HG03460 (cell line): ENCODE measurements at regions not wholly inside any gene's neighbourhood (a gene's known extent, or its start where the extent isn't known, plus 50 kb on each side); places are given as distances from the start of the nearest gene placed in this dataset.
"Not testable (repeated sequence)": the region's sequence is repeated elsewhere in the genome, so short reads cannot be mapped to it uniquely, and the experiment has no call there.

Experiments used
- ATAC-seq: cut with Tn5 transposase; IDR thresholded peaks from one replicate; pipeline ENCODE4 v1.9.1; 2021; ENCODE audit not compliant: unreplicated experiment

DNA sequence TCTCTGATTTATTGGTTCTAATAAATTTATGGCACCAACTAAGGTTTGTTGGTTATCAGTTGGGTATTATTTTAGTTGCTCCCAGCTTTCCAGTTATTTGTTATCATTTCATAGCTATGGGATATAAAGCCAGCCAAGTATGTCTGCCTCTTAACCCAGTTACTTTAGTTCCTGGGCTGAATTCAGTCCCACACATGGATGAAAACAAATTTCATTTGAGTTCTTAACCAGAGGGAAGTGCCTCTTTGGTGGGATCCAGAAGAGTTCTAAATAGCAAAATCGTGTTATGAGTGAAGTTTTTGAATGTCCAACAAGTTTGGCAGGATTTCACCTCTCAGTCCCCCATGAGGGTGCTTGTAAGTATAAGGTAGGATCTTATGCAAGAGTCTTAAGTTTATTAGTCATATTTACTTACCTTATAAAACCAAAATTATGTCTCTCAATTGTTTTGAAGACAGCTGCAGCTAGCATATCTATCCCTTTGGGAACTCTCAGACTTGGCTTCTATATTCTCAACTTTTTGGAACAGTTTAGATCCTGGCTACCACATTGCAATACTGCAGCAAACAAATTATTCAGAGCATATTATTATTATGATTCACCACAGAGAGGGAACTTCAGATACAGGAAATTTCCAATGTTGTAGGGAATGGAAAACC lies 683.6 kb downstream of the BCKDHB start:
- no peak for ATAC-seq

DNA sequence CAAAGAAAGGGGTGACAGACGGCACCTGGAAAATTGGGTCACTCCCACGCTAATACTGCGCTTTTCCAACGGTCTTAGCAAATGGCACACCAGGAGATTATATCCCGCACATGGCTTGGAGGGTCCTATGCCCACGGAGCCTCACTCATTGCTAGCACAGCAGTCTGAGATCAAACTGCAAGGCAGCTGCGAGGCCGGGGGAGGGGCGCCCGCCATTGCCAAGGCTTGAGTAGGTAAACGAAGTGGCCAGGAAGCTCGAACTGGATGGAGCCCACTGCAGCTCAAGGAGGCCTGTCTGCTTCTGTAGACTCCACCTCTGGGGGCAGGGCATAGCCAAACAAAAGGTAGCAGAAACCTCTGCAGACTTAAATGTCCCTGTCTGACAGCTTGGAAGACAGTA lies 676.8 kb downstream of the BCKDHB start:
- not testable (repeated sequence) for ATAC-seq

DNA sequence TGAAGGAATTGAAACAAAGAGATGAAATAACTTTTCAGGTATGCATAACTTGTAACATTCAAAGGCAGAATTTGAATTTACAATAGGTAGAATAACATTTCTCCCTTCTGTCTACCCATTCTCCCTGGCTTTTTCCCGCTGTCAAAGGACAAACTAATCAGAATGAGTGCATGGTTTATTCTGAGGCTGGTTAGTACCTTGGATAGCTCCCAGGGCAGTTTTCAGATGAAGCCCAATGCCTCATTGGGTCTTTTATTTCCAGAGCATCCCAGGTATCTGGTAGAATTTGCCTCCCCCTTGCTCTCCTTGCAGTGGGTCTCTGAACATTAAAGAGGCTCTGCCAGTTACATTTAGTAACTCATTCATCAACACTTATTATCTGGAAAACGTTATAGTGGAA lies 665.5 kb downstream of the BCKDHB start:
- ATAC-seq, result no peak

DNA sequence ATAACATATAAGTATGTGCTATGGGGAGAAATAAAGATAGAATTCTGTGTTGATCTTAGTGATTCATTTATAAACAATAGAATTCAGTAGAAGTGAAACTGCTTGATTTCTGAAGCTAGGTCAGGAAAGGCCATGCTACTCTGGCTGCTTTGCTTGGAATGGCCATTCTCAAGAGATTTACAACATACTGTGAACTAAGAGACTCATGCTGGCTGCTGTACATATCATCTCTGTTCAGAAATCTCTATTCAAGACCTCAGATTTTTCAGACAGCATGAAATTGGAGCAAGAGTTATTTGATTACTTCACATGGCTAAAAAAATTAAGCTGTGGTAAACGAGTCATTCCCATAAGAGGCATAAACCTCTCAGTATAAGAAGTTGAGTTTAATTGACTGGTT lies 662.6 kb downstream of the BCKDHB start:
- ATAC-seq, result no peak

DNA sequence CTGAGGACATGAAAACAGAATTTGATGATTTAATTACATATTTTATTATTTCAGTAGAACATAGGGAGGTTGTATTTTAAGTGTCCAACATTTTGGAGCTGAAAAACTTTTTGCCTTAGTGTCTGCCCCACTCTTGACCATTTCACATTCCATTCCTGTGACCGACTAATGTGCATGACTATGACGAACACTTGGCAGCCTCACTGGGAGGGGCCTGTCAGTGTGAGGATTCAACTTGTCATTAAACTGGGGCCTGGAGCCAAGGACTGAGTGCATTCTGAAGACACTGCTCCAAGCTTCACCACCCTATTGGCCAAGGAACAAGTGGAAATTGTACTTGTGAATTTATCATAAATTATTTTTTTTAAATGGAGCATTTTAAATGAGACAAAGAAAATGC lies 661.3 kb downstream of the BCKDHB start:
- no peak for ATAC-seq

DNA sequence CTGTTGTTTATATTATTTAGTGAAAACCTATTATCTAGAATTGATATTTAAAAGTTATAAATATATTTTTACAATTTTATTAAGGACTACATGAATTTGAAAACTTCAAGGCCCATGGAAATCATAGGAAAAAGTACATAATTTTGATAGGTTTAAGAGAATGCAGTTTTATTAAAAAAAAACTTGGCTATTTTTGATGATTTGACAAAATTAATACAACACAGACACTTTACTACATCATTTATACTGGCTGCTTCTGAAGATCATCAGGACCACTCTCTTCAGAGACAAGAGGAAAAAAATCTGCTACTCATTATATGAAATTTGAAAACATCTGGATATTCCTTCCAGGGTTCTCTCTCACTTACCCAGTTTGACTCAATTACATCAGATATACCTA lies 637.7 kb downstream of the BCKDHB start:
- ATAC-seq, result no peak

DNA sequence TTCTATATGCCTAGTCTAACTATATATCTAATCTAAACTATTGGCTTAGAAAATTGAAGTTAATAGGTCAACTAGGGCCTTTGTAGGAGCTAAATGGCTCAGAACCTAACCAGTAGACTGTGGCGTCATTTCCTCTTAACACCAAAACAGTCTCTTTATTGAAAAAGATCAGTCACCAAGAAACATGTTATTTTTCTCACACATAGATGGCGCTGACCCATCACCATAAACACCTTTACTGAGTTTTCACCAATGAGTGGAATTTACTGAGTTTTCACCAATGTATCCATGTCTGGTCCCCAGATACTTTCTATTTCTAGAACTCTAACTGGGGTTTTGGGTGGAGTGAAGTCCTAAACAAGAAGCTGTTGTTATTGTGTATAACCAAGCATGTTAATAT lies 636.0 kb downstream of the BCKDHB start:
- no peak for ATAC-seq

DNA sequence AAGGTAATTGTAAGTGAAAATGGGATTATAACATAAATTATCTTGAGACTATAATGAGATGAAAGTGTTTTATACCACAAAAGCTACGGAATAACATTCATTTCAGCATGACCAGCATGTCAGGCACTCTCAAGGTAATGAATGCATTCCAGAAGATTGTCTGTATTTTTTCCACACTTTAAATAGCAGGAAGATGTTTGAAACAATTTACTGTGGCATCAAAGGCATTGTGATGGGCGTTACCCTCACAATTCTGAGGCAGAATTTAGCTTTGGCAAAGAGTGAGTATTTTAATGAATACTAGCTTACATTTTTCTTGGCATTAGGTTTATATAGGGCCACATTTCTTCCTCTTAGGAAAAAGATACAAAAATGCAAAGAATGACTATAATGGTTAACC lies 627.2 kb downstream of the BCKDHB start:
- ATAC-seq, result no peak

DNA sequence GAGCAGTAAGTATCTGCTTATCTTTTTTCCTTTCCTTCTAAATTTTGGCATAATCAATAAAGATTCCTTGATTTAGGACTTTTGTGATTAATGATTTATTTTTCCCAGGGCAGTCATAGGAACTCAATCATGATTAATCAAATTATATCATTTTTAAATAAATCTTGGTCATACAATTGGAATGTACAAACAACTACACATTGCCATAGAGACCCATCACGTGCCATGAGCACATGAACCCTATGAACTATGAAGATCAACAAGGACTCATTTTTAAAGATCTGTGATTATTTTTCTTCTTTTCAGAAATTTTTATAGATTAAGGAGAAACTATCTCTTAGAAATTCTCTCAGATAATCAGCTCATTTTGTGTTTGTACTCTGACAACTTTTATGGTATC lies 622.4 kb downstream of the BCKDHB start:
- ATAC-seq, result no peak

DNA sequence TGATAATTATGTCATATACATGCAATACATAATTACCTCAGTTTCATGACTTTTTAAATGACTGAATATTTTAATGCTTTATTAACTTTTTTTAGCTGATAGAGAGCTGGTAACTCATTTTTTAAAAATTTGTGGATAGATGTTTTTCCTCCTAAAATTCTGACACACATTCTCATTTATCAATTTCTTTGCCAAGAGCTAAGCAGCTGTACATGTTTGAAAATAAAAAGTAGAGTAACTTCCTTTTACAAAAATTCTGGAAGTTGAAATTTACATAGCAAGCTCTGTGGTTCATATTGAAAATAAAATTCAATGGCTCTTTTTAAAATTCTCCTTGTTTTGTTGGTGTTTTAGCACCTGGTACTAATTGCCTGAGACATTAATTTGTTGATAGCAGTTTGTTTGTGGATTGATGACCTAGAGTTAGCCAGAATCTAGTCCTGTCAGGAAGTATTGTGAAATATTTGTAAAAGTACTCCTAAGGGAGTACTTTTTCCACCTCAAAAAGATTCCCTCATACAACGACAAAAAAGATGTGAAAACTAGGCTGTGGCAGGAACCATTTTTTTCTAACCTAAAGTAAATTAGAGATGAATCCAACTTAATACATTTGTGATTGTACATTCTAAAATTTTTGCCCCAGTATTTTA lies 621.8 kb downstream of the BCKDHB start:
- no peak for ATAC-seq

DNA sequence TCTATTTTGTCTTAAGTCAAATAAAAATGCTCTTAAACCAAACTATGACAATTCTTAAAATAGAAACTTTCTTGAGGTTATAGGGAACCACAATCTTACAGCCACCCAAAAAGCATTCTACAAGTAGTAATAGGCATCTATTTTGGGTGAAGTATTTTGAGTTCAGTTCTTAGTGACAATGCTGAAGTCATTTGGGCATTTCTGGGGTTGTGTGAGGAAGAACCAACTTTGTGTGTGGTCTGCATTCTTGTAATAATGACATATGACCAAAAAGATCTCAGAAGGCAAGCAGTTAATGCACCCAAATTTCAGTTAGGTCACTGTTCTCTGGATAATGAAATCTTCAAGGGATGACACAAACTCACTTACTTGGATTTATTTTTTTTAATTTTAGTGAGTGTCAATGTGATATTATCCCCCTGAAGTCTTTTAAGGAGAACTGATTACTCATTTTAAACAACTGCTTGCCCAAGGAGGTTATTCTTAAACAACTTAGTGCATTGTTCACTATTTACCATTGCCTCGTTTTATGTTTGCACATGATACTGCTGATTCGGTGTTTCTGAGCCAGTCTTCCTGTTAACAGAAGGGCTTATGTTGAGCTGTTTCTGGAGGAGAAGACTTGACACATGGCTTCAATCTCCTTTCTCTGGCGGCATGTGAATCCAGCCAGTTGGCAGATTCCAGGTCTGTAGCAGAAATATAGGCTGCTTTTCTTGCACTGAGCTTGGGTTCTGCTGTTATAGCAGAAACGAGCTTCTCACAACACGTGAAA lies 618.9 kb downstream of the BCKDHB start:
- ATAC-seq, result no peak

DNA sequence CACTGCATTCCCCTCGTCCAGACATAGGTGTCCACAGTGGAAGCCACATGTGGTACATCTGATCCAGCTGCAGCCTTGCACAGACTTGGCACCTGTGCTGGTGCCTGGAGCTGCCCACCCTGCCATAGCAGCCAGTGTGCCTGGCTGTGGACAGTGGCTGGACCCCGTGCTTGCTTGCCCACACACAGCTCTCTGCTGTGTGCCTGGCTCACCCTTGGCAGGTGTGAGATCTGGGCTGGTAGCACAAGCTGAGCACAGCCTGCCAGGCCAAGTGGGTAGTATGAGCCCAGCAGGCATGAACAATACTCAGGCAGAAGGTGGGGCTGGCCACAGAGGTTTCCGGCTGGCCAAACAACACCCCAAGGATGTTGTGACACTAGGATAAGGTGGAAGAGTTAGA lies 614.4 kb downstream of the BCKDHB start:
- no peak for ATAC-seq

DNA sequence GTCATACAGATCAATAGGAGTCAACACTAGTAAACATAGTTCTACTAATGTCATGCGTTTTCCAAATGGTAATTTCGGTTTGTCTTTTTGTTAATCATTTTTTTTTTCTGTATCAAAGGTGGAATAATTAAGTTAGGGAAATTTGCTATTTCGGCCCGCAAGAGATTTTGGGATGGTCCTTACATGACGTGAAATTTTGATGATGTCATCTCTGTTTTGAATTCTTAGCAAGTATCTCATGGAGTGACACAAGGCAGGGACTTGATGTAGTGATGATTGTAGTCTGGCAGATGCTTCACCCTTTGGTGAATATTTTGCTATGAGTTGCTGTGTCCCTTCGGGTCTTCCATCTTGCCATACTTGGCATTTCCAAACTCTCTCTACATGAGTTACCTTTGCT lies 608.0 kb downstream of the BCKDHB start:
- no peak for ATAC-seq

DNA sequence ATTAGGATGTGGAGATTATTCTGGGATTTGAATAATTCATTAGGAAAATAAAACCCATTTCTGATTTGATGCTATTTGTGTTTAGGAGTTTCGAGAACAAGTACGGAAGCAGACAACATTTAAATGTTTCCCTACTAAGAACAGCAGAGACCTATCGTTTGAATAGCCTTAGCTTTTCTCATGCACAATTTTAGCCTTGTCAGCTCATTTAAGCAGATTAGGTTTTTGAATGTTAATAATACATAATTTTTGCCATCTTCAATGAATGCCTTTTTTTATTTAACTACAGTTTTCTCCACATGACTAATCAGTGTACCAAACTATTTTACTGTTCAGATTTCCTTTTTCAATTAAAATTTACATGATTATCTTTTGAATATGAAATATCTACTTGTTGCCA lies 592.0 kb downstream of the BCKDHB start:
- ATAC-seq, result no peak

DNA sequence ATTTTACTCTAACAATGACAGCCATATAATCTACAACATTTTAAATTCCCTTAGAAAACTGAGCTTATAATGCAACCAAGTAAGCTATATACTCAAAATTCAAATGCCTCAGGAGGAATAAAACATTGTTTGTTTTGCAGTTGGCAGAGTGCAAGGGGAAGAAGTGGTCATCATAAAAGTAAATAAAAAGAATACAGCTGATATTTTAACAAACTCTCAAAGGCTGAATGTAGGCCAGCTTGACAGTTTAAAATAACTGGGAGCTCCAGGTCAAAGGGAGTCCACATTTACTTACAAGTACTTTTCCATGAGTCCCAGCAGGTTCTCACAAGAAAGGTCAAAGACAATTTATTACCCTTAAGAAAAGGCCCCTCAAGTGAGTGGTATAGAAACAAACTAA lies 589.8 kb downstream of the BCKDHB start:
- ATAC-seq, result no peak

DNA sequence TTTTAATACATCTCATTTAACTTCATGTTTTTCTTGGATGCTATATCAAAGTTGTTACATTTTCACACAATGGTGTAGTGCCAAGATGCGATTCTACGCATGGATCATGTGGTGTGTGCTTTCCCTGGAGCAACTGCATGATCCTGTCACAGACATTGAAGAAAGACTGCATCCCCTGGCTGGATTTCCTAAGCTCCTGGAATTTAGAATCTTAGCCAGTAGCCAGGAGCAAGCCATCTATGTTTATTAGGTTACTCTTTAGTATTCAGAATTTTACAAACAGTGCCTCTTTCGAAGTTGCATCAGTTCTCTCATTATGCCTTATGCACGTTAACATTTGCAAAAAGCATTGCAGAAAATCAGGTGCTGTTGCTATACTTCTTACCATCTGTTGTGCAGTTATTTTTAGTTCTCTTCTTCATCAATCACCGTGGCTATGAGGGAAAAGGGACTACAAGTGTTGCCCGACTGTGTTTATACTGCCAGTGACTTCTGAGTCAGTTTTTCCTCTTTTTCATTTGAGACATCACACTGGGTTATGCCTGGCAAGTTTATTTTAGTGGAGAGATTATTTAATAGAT lies 584.2 kb downstream of the BCKDHB start:
- no peak for ATAC-seq

DNA sequence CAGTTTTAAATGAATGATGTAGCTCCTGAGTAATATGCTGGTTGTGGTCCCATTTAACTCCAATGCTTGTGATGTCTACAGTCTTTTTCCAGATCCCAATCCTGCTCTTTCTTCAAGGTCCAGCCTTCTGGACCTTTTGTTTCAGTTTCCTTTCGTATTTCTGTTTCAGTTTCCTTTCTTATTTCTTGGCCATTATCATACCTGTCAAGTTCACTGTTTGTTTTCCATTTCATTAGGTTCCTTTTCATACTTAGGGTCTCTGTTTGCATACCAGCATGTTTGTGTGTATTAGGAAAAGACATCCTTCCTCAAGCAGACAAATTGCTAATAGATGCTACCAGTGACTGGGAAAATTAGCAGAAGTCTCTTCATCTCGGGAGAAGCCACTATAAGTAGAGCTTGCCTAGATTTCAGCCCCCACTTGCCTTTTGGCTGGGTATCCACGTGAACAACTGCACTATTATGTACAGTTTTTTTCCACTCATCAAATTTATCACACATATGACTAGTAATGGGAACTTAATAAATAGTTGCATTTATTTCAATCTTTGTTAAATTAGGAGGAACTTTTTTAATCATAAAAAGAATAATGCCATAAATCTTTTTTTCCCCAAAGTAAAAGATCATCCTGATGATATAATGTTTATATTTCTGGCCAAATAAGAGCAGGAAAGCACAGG lies 583.4 kb downstream of the BCKDHB start:
- ATAC-seq, result no peak

DNA sequence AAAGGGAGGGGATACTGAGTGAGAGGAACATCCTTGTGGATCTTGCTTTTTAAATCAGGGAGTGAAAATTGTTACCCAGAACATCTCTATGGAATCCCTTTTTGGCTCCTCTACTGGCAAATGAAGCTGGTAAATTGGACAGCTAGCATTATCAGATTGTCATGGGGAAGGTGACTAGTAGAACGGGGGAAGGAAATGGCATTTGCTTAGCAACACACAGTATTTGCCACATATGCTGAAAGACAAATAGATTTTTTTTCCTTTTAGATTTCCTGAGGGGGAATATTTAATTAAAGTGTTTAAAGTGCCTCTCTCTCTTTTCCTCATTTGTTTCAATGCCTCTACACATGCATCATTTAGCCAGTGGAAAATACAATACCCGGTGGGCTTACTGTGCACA lies 573.5 kb downstream of the BCKDHB start:
- no peak for ATAC-seq

DNA sequence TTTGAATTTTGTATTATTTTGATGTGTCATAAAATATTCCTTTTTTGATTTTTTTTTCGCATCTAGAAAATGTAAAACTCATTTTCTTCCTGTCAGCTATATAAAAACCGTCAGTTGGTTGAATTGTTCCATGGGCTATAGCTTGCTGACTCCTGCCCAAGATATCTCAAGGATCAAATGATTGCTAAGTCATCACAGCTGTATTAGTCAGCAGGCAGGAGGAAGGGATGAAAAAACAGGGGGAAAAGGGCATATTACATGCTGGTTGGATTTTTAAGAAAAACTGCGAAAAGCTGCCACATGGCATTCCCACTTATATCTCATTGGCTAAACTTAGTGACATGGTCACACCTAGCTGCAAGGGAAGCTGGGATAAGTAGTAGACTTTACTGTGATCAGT lies 569.9 kb downstream of the BCKDHB start:
- ATAC-seq, result no peak

DNA sequence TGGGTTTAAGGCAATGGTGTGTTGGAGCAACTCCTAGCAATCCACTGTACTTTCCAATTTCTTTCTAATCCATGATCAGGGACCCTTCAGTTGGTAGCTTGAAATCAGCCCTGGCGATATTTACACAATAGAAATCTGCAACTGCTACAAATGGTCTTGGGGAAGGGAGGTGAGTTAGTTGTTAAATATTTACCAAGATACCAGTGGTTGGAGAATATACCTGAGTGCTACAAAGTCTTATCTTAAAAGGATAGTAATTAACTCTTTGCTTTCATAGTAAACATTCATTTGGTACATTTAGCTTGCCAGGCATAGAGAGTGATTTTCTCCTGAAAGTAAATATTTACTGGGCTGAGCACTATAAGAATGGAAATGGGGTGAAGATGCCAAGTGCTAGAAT lies 568.2 kb downstream of the BCKDHB start:
- no peak for ATAC-seq

DNA sequence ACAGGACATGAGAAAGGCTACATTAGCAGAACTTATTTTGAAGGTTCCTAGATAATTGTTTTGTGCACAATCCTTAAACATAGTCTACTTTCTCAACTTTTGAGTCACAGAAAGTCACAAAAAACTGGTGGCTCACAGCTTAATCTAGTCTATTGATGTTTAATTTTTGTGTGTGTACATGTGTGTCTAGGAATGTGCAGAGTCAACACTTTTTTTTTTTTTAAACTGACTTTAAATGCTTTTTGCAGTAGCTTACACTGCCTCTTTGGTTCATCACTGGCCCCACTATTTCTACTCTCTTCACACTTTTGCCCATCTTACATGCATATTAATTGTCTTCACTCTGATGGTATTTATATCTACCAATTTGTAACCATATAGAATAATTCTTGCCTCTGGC lies 566.9 kb downstream of the BCKDHB start:
- ATAC-seq, result no peak
